Stimulated activated CD4-positive, alpha-beta T cell treated with anti-CD3 and anti-CD28 coated beads, Interleukin-4, amount 100 ng/mL, for 48 hours (primary cell): ENCODE measurements at regions not wholly inside any gene's neighbourhood (a gene's known extent, or its start where the extent isn't known, plus 50 kb on each side); places are given as distances from the start of the nearest gene placed in this dataset.
"Not testable (repeated sequence)": the region's sequence is repeated elsewhere in the genome, so short reads cannot be mapped to it uniquely, and the experiment has no call there.

Source experiments
- DNase-seq, 2 donors: peaks; one replicate each; pipeline ENCODE4 v3.0.0-alpha.2; 2020; ENCODE audit warnings: low read depth in 2 of 2

DNA sequence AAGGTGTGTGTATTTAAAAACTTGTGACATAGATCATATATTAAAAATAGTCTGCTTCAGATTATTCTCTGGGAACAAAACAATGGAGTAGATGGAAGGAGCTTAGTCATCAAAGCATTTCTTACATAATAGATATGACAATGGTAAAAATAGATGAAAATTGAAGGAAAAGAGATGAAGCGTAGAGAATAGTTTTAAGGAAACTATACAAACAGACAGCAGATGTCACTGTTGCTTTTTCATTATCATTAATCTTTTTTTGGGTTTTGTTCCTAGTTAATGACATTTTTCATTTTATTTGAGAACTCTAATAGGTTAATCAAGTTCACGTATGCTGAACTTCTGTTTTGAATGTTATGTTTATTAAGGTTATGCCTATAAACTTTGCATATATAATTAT lies 149.2 kb upstream of the FBXO33 start:
- no peak for DNase-seq

DNA sequence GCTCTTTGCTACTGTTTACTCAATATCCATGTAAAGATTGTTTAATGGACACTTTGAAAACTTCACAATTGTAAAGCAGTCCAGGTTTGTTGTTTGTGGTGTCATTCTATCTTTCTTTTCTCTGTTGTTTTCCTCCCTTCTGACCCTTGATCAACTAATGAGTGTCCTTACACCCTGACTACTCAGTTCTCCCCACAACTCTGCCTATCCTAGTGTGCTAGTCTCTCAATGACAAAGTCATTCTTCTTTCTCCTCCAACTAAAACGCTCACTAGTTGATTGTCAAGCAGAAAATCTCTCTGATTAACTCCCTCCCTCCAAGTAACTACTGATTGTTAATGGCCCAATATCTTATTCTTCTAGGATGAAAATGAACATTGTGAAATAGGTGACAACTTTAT lies 148.5 kb upstream of the FBXO33 start:
- DNase-seq, result no peak

DNA sequence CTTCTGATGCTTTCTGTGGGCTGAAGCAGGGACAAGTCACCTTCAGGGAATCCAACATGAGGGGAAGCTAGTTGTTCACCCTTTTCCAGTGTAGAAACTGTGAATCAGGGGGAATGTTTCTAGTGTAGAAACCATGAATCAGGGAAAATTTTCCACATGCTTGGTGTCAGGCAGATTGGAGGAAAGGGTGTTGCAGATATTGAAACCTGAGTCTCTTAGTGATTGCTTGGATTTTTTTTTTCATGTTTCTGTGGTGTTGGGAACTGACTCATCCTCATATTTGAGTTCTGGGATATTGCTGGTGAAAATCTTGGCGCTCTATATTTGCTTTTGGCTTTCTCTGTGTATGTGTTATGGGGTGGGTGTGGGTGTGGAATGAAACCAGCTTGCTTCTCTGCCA lies 144.5 kb upstream of the FBXO33 start:
- DNase-seq, result no peak

DNA sequence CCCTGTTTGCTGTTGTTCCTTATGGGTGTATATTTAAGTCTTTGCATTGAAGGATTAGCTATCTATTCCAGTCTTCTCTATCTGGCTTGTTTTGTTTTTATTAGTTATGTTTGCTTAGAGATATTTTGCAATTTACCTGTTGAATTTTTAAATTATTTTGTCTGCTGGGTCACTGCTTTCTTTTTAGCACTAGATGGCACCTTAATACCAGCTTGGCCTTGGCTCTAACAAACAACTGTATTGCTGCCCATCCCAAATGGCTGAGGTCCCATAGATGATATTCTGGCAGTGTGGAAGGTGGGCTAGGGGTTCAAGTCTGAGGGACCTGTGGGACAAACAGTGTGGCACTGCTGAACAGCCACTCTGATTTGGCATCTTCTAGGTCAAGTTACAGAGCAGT lies 144.0 kb upstream of the FBXO33 start:
- DNase-seq, result no peak

DNA sequence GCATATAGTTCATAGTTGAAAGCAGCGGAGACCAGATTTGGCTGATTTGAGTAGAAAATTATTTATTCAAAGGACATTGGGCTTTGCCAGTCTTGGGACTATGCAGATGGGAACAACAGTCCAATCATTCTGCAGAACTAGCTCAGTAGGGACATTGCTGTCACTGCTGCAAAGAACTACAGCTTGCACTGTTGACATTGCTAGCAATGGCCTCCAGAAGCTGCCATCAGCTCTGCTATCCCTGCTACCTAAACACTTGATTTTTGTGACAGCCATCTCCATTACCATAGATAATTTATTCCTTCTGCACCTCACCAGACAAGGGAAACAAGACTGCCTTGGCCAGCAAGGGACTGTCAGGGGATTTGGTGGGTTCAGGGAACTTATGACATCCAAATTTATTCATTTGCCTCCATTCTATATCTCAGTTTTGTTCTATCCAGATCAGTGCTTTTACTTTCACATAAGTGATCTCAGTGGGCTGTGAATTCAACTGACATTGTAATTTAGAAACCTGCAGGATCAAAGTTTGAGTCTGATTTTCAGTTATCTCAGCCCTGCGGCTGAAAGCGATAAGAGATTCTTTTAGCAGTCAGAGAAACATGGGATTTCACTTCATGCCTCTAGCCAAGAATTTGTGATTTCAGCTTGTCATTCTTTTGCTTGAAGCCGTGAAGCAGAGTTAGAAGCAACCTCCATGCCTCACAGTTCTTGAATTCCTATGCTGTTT lies 136.7 kb upstream of the FBXO33 start:
- no peak for DNase-seq

DNA sequence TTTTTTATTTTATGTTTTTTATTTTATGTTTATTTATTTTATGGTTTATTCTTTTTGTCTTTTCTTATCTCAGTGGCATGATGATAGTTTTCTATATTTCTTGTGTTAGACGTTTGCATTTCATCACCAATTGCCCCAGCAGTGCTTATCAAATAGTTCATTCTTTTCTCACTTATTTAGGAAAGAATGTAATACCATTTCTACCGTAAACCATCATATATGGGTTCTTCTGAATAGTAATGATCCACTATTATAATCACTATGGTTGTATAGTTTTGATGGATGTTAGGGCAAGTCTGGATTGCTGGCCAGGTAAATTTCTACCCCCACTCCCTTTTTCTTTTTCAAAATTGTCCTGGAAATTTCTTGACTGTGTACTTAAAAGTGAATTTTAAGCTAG lies 134.6 kb upstream of the FBXO33 start:
- DNase-seq, result no peak

DNA sequence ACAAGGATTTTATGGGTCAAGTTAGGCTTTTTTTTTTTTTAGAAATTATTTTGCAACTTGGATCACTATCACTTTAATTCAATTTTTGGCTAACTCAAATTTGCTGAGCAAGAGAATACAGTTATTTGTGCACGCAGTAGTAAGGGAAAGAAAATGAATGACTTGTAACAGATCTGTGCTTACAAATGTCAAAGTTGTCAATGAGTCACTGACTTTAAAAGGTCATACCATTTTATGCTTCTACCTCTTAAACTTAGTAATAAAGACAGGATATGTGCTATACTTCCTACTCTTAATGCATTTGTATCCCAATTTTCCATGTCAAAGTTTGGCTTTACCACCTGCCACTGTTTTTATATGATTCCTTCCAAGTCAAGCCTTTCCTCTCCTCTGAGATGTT lies 131.1 kb upstream of the FBXO33 start:
- DNase-seq, result no peak

DNA sequence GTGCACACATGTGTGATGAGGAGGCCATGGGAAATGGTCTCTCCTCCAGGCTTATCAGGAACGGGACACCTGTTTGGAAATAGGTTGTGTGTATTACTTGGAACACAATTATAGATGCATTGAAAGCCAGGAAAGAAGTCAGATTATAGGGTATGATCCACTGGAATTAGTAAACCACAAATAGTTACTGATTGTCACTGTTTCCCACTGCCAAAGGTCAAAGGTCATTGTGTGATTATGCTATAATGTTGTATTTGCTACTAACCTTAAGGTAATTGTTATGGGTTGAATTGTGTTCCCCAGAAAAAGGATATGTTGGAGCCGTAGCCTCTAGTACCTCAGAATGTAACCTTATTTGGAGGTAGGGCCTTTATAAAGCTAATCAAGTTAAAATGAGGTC lies 129.9 kb upstream of the FBXO33 start:
- DNase-seq, result no peak

DNA sequence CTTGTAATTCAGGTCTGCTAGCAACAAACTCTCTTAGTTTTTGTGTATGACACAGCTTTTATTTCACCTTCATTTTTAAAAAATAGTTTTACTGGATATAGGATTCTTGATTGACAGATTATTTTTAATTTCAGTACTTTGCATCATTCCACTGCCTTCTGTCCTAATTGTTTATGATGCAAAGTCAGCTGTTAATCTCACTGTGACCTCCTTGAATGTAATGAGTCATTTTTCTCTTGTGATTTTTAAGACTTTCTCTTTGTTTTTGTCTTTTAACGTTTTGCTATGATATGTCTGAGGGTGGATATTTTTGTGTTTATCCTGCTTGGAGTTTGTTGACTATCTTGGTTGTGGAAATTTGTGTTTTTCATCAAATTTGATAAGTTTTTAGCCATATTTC lies 126.3 kb upstream of the FBXO33 start:
- no peak for DNase-seq

DNA sequence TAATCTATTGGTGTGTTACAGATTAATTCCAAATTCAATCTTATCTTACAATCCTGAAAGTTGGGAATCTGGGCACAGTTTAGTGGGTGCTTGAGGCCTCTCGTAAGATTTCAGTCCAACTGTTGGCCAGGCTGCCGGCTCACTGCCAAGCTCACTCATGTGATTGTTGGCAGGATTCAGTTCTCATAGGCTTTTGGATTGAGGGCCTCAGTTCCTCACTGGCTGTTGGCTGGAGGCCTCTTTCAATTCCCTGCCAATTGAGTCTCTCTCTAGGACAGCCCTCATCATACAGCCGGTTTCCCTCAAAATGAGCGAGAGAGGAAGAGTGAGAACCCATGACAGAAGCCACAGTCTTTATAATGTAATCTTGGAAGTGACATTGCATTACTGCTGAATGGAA lies 123.5 kb upstream of the FBXO33 start:
- no peak for DNase-seq

DNA sequence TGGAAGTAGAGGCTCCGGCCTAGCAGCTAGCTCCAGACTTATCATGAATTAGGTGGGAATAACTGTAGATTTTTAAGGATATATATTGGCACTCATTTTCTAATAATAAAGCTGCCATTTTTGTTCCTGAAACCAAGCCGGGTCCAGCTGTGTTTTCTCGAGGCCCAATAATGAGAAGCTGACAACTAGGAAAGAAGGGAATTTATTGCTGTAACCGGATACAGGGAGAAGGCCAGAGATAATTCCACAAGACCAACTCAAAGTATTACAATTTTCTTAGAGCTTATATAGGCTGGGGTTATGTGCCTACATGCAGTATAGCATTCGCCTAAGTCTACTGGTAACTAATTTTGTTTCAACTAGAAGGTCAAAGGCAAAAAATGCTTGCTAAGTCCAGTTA lies 122.3 kb upstream of the FBXO33 start:
- no peak for DNase-seq

DNA sequence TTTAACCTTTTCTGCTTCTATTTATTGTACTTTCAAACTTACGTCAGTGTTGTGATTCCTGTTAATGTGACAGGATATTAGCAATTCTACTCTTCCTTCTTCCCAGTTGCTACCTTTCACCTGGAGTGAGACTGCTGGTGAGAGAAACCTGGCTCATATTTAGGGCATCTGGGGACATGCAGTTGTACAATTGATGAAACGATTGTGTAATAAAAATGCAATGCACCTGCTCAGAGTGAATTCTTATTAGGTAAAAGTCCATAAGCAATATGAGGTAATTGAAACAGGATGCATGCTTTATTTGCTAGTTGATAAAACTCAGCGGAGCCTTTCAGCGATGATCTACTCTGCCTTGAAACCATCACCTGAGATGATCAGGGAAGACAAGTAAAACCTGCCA lies 116.1 kb upstream of the FBXO33 start:
- DNase-seq, result no peak

DNA sequence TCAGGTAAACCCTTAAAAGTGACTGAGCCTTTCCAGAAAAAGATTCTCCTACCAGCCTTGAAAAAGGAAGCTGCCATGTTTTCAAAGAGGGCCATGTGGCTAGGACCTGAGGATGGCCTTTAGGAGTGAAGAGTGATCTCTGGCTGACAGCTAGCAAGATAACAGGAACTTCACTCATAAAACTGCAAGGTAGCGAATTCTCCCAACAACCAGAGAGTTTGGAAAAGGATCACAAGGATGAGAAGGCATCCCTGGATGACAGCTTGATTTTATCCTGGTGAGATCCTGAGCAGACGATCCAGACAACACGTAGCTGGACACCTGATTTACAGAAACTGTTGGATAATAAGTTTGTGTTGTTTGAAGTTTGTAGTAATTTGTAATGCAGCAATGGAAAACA lies 115.6 kb upstream of the FBXO33 start:
- no peak for DNase-seq

DNA sequence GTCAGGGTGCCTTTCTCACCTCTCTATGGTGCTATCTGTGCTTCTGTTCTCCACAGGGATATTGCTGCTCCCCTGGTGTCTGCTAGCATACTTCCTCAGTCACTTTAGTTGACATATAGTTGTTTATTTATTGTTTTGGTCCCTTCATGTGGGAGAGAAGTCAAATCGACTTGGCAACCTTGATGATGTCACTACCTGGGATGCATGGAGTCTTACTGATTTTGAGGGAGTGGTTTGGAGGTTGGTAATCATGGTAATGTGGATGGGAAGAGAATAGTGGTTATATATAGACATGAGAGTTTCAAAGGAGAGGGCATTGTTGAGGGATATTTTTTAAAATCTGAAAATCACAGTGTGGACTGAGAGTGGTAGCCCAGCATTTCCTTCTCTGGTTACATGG lies 73.6 kb upstream of the FBXO33 start:
- no peak for DNase-seq

DNA sequence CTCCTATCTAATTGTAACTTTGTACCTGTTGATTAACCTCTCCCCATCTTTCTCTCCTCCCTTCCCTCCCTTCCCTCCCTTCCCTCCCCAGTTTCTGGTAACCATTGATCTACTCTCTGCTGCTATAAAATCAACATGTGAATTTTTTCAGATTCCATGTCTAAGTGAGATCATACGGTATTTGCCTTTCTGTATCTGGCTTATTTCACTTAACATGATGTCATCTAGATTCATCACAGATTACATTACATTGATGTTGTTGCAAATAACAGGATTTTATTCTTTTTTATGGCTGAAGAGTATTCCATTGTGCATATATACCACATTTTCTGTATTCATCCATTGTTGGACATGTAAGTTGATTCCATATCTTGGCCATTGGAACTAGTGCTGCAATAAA lies 68.0 kb upstream of the FBXO33 start:
- no peak for DNase-seq

DNA sequence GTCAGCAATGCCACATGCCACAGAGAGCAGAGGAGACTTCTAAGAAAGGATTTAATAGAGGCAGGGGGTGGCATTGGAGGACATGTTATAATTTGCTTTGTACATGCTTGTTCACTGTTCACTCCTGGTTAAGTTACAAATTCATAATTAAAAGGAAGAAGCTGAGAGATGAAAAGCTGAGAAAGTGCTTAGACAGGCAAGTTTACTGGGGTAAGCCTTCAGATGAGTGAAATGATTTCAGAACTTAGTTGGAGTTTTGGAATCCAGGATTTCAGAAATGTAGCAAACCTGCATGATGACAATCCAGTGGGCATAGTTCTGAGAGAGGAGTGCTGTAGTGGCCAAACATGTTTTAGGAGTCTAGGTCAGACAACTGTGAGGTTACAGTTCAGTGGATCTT lies 67.3 kb upstream of the FBXO33 start:
- DNase-seq, result no peak

DNA sequence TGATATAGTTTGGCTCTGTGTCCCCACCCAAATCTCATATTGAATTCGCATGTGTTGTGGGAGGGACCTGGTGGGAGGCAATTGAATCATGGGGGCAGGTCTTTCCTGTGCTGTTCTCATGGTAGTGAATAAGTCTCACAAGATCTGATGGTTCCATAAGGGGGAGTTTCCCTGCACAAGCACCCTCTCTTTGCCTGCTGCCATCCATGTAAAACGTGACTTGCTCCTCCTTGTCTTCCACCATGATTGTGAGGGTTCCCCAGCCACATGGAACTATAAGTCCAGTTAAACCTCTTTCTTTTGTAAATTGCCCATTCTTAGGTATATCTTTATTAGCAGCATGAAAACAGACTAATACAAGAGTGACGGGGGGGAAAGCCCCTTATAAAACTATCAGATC lies 65.4 kb upstream of the FBXO33 start:
- not testable (repeated sequence) for DNase-seq

DNA sequence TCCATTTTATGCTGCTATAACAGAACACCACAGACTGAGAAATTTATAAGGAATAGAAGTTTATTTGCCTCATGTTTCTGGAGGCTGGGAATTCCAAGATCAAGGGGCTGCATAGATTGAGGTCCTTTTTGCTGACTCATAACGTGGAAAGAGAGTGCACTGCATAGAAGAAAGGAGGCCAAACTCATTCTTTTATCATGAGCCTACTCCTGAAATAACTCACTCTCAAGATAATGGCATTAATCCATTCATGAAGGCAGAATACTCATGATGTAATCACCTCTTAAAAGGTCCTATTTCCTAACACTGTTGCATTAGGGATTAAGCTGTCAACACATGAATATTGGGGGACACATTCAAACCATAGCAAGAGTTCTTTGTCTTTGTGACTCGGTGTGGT lies 60.0 kb upstream of the FBXO33 start:
- no peak for DNase-seq

DNA sequence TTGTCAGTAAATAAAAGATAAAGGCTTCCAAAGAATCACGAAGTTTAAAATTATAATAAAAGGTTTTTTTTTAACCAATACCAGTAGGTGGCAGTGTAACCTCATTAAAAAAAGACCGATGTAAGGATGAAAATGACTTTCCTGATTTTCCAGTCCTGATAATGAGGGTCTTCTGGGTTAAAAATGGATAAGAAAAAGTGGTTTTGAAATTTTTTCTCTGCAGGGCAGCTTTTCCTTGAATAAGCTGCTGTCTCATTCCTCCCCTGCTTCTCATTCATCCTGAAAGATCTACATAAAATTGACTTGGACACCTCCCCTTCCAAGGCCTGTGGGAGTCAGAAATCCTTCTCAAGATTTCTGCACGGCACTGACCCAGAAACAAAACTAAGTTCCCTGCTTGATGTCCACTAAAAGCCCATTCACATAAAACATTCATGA lies 58.9 kb upstream of the FBXO33 start:
- no peak for DNase-seq

DNA sequence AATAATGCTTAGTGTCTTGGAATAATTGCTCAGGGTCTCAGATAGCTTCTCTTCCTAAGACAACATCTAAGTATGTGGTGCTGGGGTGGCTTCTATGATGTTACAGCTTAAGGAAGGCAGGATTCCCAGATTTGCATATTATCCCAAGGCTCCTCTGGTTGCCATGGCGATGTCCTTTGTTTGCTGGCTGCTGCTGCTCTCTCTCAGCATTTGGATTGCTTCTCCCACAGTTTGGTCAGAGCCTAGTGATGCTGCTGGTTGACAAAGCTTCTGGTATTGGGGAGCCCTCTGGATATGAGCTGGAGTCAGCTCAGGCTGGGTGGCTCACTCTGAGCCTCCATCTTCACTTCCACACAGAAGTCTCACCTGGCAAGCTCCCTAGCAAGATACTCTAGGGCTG lies 56.4 kb upstream of the FBXO33 start:
- no peak for DNase-seq

DNA sequence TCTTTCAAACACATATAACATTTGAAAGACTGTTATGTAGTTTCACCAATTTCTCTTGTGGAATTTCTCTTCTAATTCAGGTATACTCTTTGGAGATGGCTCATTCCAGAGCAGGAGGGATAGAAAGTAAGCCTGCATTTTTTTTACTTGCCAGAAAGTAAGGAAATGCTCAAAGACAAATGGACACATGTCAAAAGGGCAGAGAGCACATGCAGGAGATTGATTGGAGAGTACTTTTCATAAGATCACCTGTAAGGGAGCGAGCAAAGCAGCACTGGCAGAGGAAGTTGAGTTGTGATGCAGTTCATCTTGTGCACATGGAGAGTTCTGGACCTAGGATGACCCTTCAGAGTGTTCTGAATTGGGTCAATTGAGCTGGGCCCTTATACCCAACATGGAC lies 51.4 kb upstream of the FBXO33 start:
- no peak for DNase-seq
